OCI-LY1 (cell line): ENCODE measurements at regions not wholly inside any gene's neighbourhood (a gene's known extent, or its start where the extent isn't known, plus 50 kb on each side); places are given as distances from the start of the nearest gene placed in this dataset.

ENCODE experiments used
- H2AFZ ChIP-seq: fragments of 200-600 bp; sonication (generic), shearing (Covaris generic); 2 replicates; pipeline ENCODE4 v1.6.0; 2014; ENCODE audit warnings: antibody characterized with exemption, mild to moderate bottlenecking, low read length
- H3F3A ChIP-seq: fragments of 200-600 bp; sonication (generic), shearing (Covaris generic); 2 replicates; pipeline ENCODE4 v1.6.0; 2014; ENCODE audit warnings: mild to moderate bottlenecking, antibody characterized with exemption, low read length, moderate library complexity; ENCODE audit not compliant: insufficient read depth
- H3K27ac ChIP-seq: fragments of 200-600 bp; sonication (generic); 2 replicates; pipeline ENCODE4 v1.5.1; 2014; ENCODE audit warnings: low read length, mixed run types, mild to moderate bottlenecking, low read depth; ENCODE audit not compliant: poor library complexity, severe bottlenecking
- H3K27me3 ChIP-seq: fragments of 200-600 bp; sonication (generic); 2 replicates; pipeline ENCODE4 v1.6.0; 2014; ENCODE audit warnings: antibody characterized with exemption, mild to moderate bottlenecking, low read length, moderate library complexity; ENCODE audit not compliant: insufficient read depth
- H3K36me3 ChIP-seq: fragments of 200-600 bp; sonication (generic); 2 replicates; pipeline ENCODE4 v1.6.1; 2014; ENCODE audit warnings: mild to moderate bottlenecking, antibody characterized with exemption, low read length, moderate library complexity, mixed read lengths; ENCODE audit not compliant: insufficient read depth
- H3K4me1 ChIP-seq: fragments of 200-600 bp; sonication (generic); 2 replicates; pipeline ENCODE4 v1.5.1; 2014; ENCODE audit warnings: mild to moderate bottlenecking, low read length, moderate library complexity; ENCODE audit not compliant: insufficient read depth, severe bottlenecking
- H3K4me2 ChIP-seq: fragments of 200-600 bp; sonication (generic), shearing (Covaris generic); 2 replicates; pipeline ENCODE4 v1.6.1; 2014; ENCODE audit warnings: low read length
- H3K4me3 ChIP-seq: fragments of 200-600 bp; sonication (generic); 2 replicates; pipeline ENCODE4 v1.5.1; 2014; ENCODE audit warnings: low read length, low read depth, mild to moderate bottlenecking, mixed read lengths; ENCODE audit not compliant: poor library complexity, severe bottlenecking
- H3K79me2 ChIP-seq: fragments of 200-600 bp; shearing (Covaris generic); 2 replicates; pipeline ENCODE4 v1.6.1; 2016; ENCODE audit warnings: mixed run types, low read length, mixed read lengths; ENCODE audit not compliant: insufficient read depth
- H3K9ac ChIP-seq: fragments of 200-600 bp; sonication (generic), shearing (Covaris generic); 2 replicates; pipeline ENCODE4 v1.6.1; 2014; ENCODE audit warnings: mild to moderate bottlenecking, low read length, mixed read lengths
- H3K9me2 ChIP-seq: fragments of 200-600 bp; sonication (generic), shearing (Covaris generic); 2 replicates; pipeline ENCODE4 v1.6.1; 2014; ENCODE audit warnings: low read depth, mild to moderate bottlenecking, low read length, mixed read lengths
- H3K9me3 ChIP-seq: fragments of 200-600 bp; shearing (Covaris generic); 2 replicates; pipeline ENCODE4 v1.6.1; 2014; ENCODE audit warnings: low read length, mixed read lengths
- H4K20me1 ChIP-seq: fragments of 200-600 bp; sonication (generic), shearing (Covaris generic); 2 replicates; pipeline ENCODE4 v1.6.0; 2016; ENCODE audit warnings: mild to moderate bottlenecking, low read length; ENCODE audit not compliant: insufficient read depth
- CTCF ChIP-seq: fragments of 200-600 bp; sonication (generic), shearing (Covaris generic); IDR thresholded peaks from 2 replicates; pipeline ENCODE4 v1.5.1; 2017; ENCODE audit warnings: mild to moderate bottlenecking, antibody characterized with exemption, low read length, moderate library complexity, mixed read lengths
- EZH2 ChIP-seq: fragments of 200-600 bp; sonication (generic), shearing (Covaris generic); IDR thresholded peaks from 2 replicates; pipeline ENCODE4 v1.8.0; 2017; ENCODE audit warnings: borderline replicate concordance, mixed run types, mild to moderate bottlenecking, antibody characterized with exemption, low read length, moderate library complexity, mixed read lengths

- H3K27me3 ChIP-seq = no peaks in the 10 kb centered on the region
- H3K9me2 ChIP-seq = no peaks in the 10 kb centered on the region
- no peaks in the 10 kb centered on the region for H3F3A ChIP-seq
- no peak overlapping the region for H2AFZ ChIP-seq
- no peak for TF ChIP-seq EZH2
- no peak for TF ChIP-seq CTCF
- no peaks in the 10 kb centered on the region for H3K36me3 ChIP-seq
- no peaks in the 10 kb centered on the region for H3K9me3 ChIP-seq
- no peaks in the 10 kb centered on the region for H3K4me1 ChIP-seq
- H3K79me2 ChIP-seq = no peaks in the 10 kb centered on the region
- H3K4me3 ChIP-seq = no peak overlapping the region
- no peak overlapping the region for H3K27ac ChIP-seq
- no peak overlapping the region for H3K4me2 ChIP-seq
- H3K9ac ChIP-seq = no peak overlapping the region
- no peaks in the 10 kb centered on the region for H4K20me1 ChIP-seq
Observed at GRCh38 chr7:20474249-20474648, 141.2 kb upstream of the ABCB5 start.

- H3K27me3 ChIP-seq = no peaks in the 10 kb centered on the region
- H3K9ac ChIP-seq = no peak overlapping the region
- H3K4me2 ChIP-seq = no peak overlapping the region
- H3F3A ChIP-seq = no peaks in the 10 kb centered on the region
- H3K4me1 ChIP-seq = no peaks in the 10 kb centered on the region
- no peaks in the 10 kb centered on the region for H3K36me3 ChIP-seq
- H3K4me3 ChIP-seq = no peak overlapping the region
- H2AFZ ChIP-seq = no peak overlapping the region
- H4K20me1 ChIP-seq = no peaks in the 10 kb centered on the region
- TF ChIP-seq EZH2 (no peak), CTCF (no peak)
- no peaks in the 10 kb centered on the region for H3K79me2 ChIP-seq
- H3K27ac ChIP-seq = no peak overlapping the region
- H3K9me2 ChIP-seq = no peaks in the 10 kb centered on the region
- H3K9me3 ChIP-seq = no peaks in the 10 kb centered on the region
Observed at GRCh38 chr7:20475756-20476155, 139.7 kb upstream of the ABCB5 start.

- no peaks in the 10 kb centered on the region for H3K9me3 ChIP-seq
- no peak overlapping the region for H2AFZ ChIP-seq
- no peaks in the 10 kb centered on the region for H4K20me1 ChIP-seq
- no peak for TF ChIP-seq CTCF
- TF ChIP-seq EZH2 = no peak
- H3K27ac ChIP-seq = no peak overlapping the region
- no peaks in the 10 kb centered on the region for H3K79me2 ChIP-seq
- H3K9ac ChIP-seq = no peak overlapping the region
- H3K4me2 ChIP-seq = no peak overlapping the region
- no peak overlapping the region for H3K4me3 ChIP-seq
- no peaks in the 10 kb centered on the region for H3K9me2 ChIP-seq
- no peaks in the 10 kb centered on the region for H3K4me1 ChIP-seq
- no peaks in the 10 kb centered on the region for H3F3A ChIP-seq
- H3K36me3 ChIP-seq = no peaks in the 10 kb centered on the region
- no peaks in the 10 kb centered on the region for H3K27me3 ChIP-seq
Observed at GRCh38 chr7:20477067-20477466, 138.4 kb upstream of the ABCB5 start.
